ENCODE measurements at regions not wholly inside any gene's neighbourhood (a gene's known extent, or its start where the extent isn't known, plus 50 kb on each side); places are given as distances from the start of the nearest gene placed in this dataset.

GRCh38 chr5:165282491-165282890 is 1777.1 kb downstream of the MAT2B start:
- H3K27me3 ChIP-seq (ENCODE audit: control insufficient read depth, insufficient read depth, low read length) = no peaks in the 10 kb centered on the region
- no peaks in the 10 kb centered on the region for H3K36me3 ChIP-seq (ENCODE audit: control insufficient read depth, insufficient read depth, low read length)
- H3K4me3 ChIP-seq (ENCODE audit: low read depth, low read length) = no peak overlapping the region
- FAIRE-seq (no peak), DNase-seq (ENCODE audit: low read depth) (no peak)
- TF ChIP-seq CTCF (IDR thresholded peaks at IDR 0.05; ENCODE audit: insufficient read depth, low read length, severe bottlenecking) = no peak

- no peak for FAIRE-seq
- Histone ChIP-seq H3K36me3 (ENCODE audit: control insufficient read depth, insufficient read depth, low read length) (no peaks in the 10 kb centered on the region), H3K27me3 (ENCODE audit: control insufficient read depth, insufficient read depth, low read length) (no peaks in the 10 kb centered on the region), H3K4me3 (ENCODE audit: low read depth, low read length) (no peak overlapping the region)
- DNase-seq (ENCODE audit: low read depth) = no peak
- no peak for TF ChIP-seq CTCF (IDR thresholded peaks at IDR 0.05; ENCODE audit: insufficient read depth, low read length, severe bottlenecking)
Observed at GRCh38 chr5:165286692-165287091, 1781.3 kb downstream of the MAT2B start.

GRCh38 chr5:165290535-165290934 is 1785.1 kb downstream of the MAT2B start:
- TF ChIP-seq CTCF (IDR thresholded peaks at IDR 0.05; ENCODE audit: insufficient read depth, low read length, severe bottlenecking) = no peak
- FAIRE-seq = no peak

DNA sequence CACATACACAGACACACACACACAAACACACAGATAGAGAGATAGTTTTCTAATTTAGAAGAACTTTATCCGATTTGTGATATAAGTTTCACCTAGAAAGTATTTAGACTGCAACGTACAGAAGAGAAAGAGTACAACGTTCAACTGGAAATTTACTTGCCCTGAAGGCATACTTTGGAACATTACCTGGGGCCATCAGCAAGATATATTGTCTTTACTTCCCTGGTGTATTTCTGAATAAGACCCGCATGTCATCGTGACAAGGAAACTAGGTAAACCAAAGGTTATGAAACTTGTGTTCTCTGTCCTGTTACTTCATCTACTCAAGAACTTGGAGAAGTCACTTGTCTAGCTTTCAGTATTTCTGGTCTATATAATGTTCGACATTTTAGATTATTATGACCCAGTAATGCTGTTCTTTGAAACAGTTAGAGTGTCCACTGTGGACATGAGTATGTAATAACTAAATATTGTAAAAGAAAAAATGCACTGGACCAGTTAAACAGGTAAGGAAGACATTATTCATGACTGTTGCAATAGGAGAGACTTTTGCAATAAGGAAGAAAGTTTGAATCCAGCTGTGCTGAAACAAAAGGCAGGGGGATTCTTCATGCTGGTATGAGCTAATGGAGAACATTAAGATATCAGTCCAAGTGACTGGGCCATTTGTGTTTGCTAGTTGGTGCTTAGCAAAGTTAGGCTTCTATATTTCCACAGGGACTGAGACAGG is 1791.1 kb downstream of the MAT2B start:
- FAIRE-seq (no peak), DNase-seq (ENCODE audit: low read depth) (peak; percentile 62)
- H3K36me3 ChIP-seq (ENCODE audit: control insufficient read depth, insufficient read depth, low read length) = no peaks in the 10 kb centered on the region
- H3K4me3 ChIP-seq (ENCODE audit: low read depth, low read length) = no peak overlapping the region
- no peak for TF ChIP-seq CTCF (IDR thresholded peaks at IDR 0.05; ENCODE audit: insufficient read depth, low read length, severe bottlenecking)
- H3K27me3 ChIP-seq (ENCODE audit: control insufficient read depth, insufficient read depth, low read length) = no peaks in the 10 kb centered on the region

More at GRCh38 chr5:165290535-165290934, 1785.1 kb downstream of the MAT2B start:
- DNase-seq (ENCODE audit: low read depth) = no peak
- Histone ChIP-seq H3K4me3 (ENCODE audit: low read depth, low read length) (no peak overlapping the region), H3K36me3 (ENCODE audit: control insufficient read depth, insufficient read depth, low read length) (no peaks in the 10 kb centered on the region), H3K27me3 (ENCODE audit: control insufficient read depth, insufficient read depth, low read length) (no peaks in the 10 kb centered on the region)

GRCh38 chr5:165304193-165304827 is 1798.9 kb downstream of the MAT2B start:
- FAIRE-seq (no peak), DNase-seq (ENCODE audit: low read depth) (no peak)
- no peak overlapping the region for H3K4me3 ChIP-seq (ENCODE audit: low read depth, low read length)
- H3K27me3 ChIP-seq (ENCODE audit: control insufficient read depth, insufficient read depth, low read length) = no peaks in the 10 kb centered on the region
- H3K36me3 ChIP-seq (ENCODE audit: control insufficient read depth, insufficient read depth, low read length) = no peaks in the 10 kb centered on the region
- no peak for TF ChIP-seq CTCF (IDR thresholded peaks at IDR 0.05; ENCODE audit: insufficient read depth, low read length, severe bottlenecking)

Measured in bronchial epithelial cell (primary cell).